Tibial nerve (tissue), 4 donors: ENCODE measurements at regions not wholly inside any gene's neighbourhood (a gene's known extent, or its start where the extent isn't known, plus 50 kb on each side); places are given as distances from the start of the nearest gene placed in this dataset.

Source experiments
- DNase-seq, 2 donors: peaks; one replicate each; pipeline ENCODE4 v3.0.0-alpha.2; 2019; ENCODE audit warnings: low spot score in 2 of 2
- H3K27ac ChIP-seq, 4 donors: fragments of 200-600 bp; sonication (generic) in 3 of 4; one replicate each; pipeline ENCODE4 v1.5.1; 2017 to 2019; ENCODE audit warnings: mild to moderate bottlenecking in 1 of 4
- H3K27me3 ChIP-seq, 2 donors: fragments of 200-600 bp; sonication (generic) in 1 of 2; one replicate each; pipeline versions ENCODE4 v1.5.1 to v1.6.0; 2017 to 2019
- H3K36me3 ChIP-seq, 3 donors: fragments of 200-600 bp; sonication (generic); one replicate each; pipeline ENCODE4 v1.5.1; 2018 to 2019
- H3K4me1 ChIP-seq, 4 donors: fragments of 200-600 bp; sonication (generic) in 3 of 4; one replicate each; pipeline ENCODE4 v1.5.1; 2017 to 2019
- H3K4me3 ChIP-seq, 4 donors: fragments of 200-600 bp; sonication (generic) in 3 of 4; one replicate each; pipeline ENCODE4 v1.5.1; 2017 to 2019; ENCODE audit warnings: mild to moderate bottlenecking in 1 of 4, moderate library complexity in 1 of 4
- H3K9me3 ChIP-seq, 4 donors: fragments of 200-600 bp; sonication (generic) in 3 of 4; one replicate each; pipeline ENCODE4 v1.5.1; 2017 to 2019
- CTCF ChIP-seq, 5 experiments: fragments of 200-600 bp in 3 of 5; fragments of 450-650 bp in 2 of 5; sonication (generic) in 3 of 5; IDR thresholded peaks; one replicate each; pipeline ENCODE4 v1.5.1; 2016 to 2019; ENCODE audit warnings: antibody characterized with exemption in 5 of 5, mild to moderate bottlenecking in 3 of 5, moderate library complexity in 2 of 5
- EP300 ChIP-seq, 2 donors: sonication (generic); formaldehyde crosslinking; IDR thresholded peaks; one replicate each; pipeline ENCODE4 v1.6.1; 2017; ENCODE audit warnings: antibody characterized with exemption in 2 of 2, mild to moderate bottlenecking in 1 of 2
- POLR2A ChIP-seq, 2 donors: fragments of 450-650 bp; IDR thresholded peaks; one replicate each; pipeline ENCODE4 v1.6.1; 2017; ENCODE audit warnings: antibody characterized with exemption in 2 of 2, mild to moderate bottlenecking in 2 of 2, moderate library complexity in 2 of 2
- WGBS, 2 donors: methylation state at CpG; one replicate each; pipeline ENCODE4 v1.1.5; 2018; 5-methylcytosine and 5-hydroxymethylcytosine counted together

- no peak for TF ChIP-seq CTCF (IDR thresholded peaks at IDR 0.05)
- no peak for TF ChIP-seq POLR2A (IDR thresholded peaks at IDR 0.05)
- TF ChIP-seq EP300 (IDR thresholded peaks at IDR 0.05) = no peak
- Histone ChIP-seq H3K4me3 (no peak overlapping the region), H3K27me3 (no peaks in the 10 kb centered on the region), H3K27ac (no peak overlapping the region), H3K4me1 (peaks cover 0 to 7% (median 0%) of the 10 kb centered on the region in 4 donors), H3K36me3 (no peaks in the 10 kb centered on the region), H3K9me3 (peaks cover 0 to 3% (median 0%) of the 10 kb centered on the region in 4 donors)
- DNase-seq = no peak
- WGBS, 2 donors = 13 to 19% methylated on average over 9 of the region's 9 CpGs
These were observed 96.0 kb upstream of the BDNF start for GRCh38 chr11:27795955-27796861.

- Histone ChIP-seq H3K27me3 (no peaks in the 10 kb centered on the region), H3K36me3 (no peaks in the 10 kb centered on the region), H3K4me3 (no peak overlapping the region), H3K4me1 (no peaks in the 10 kb centered on the region), H3K9me3 (peaks cover 0 to 3% (median 0%) of the 10 kb centered on the region in 4 donors), H3K27ac (no peak overlapping the region)
- 63% methylated on average over 2 of the region's 2 CpGs for WGBS, 2 donors
- TF ChIP-seq CTCF (IDR thresholded peaks at IDR 0.05) = no peak
- TF ChIP-seq EP300 (IDR thresholded peaks at IDR 0.05) = no peak
- no peak for TF ChIP-seq POLR2A (IDR thresholded peaks at IDR 0.05)
- DNase-seq = no peak
These were observed 86.6 kb upstream of the BDNF start for GRCh38 chr11:27786864-27787263.

- WGBS, 2 donors = 88 to 93% methylated on average over 2 of the region's 2 CpGs
- Histone ChIP-seq H3K9me3 (no peaks in the 10 kb centered on the region), H3K27me3 (no peaks in the 10 kb centered on the region), H3K4me3 (no peak overlapping the region), H3K36me3 (no peaks in the 10 kb centered on the region), H3K27ac (no peak overlapping the region), H3K4me1 (no peaks in the 10 kb centered on the region)
- no peak for DNase-seq
- no peak for TF ChIP-seq EP300 (IDR thresholded peaks at IDR 0.05)
- no peak for TF ChIP-seq CTCF (IDR thresholded peaks at IDR 0.05)
- no peak for TF ChIP-seq POLR2A (IDR thresholded peaks at IDR 0.05)
These were observed 86.1 kb upstream of the BDNF start for GRCh38 chr11:27786331-27786730.

- no peak overlapping the region for H3K4me3 ChIP-seq
- no peaks in the 10 kb centered on the region for H3K9me3 ChIP-seq
- no peaks in the 10 kb centered on the region for H3K36me3 ChIP-seq
- no peaks in the 10 kb centered on the region for H3K4me1 ChIP-seq
- H3K27ac ChIP-seq = no peak overlapping the region
- H3K27me3 ChIP-seq = no peaks in the 10 kb centered on the region
- DNase-seq = no peak
- TF ChIP-seq EP300 (IDR thresholded peaks at IDR 0.05) = no peak
- TF ChIP-seq POLR2A (IDR thresholded peaks at IDR 0.05) = no peak
- TF ChIP-seq CTCF (IDR thresholded peaks at IDR 0.05) = no peak
- WGBS, 2 donors = 70 to 72% methylated on average over 5 of the region's 5 CpGs
These were observed 83.6 kb upstream of the BDNF start for GRCh38 chr11:27783701-27784355.

- H3K27ac ChIP-seq = no peak overlapping the region
- DNase-seq = no peak
- WGBS, 2 donors = 40 to 53% methylated on average over 3 of the region's 3 CpGs
These were observed 76.8 kb upstream of the BDNF start for GRCh38 chr11:27777033-27777432.

More at GRCh38 chr11:27777033-27777432, 76.8 kb upstream of the BDNF start:
- no peaks in the 10 kb centered on the region for H3K9me3 ChIP-seq
- H3K4me3 ChIP-seq = no peak overlapping the region
- H3K36me3 ChIP-seq = no peaks in the 10 kb centered on the region
- no peaks in the 10 kb centered on the region for H3K27me3 ChIP-seq
- H3K4me1 ChIP-seq = no peaks in the 10 kb centered on the region
- no peak for TF ChIP-seq POLR2A (IDR thresholded peaks at IDR 0.05)
- no peak for TF ChIP-seq EP300 (IDR thresholded peaks at IDR 0.05)
- TF ChIP-seq CTCF (IDR thresholded peaks at IDR 0.05) = no peak
